SK-N-MC (cell line): ENCODE measurements at regions not wholly inside any gene's neighbourhood (a gene's known extent, or its start where the extent isn't known, plus 50 kb on each side); places are given as distances from the start of the nearest gene placed in this dataset.
"Not testable (repeated sequence)": the region's sequence is repeated elsewhere in the genome, so short reads cannot be mapped to it uniquely, and the experiment has no call there.

Experiments used
- EZH2 ChIP-seq: fragments of 200-600 bp; sonication (generic); IDR thresholded peaks from one replicate; pipeline ENCODE4 v1.6.1; 2017; ENCODE audit warnings: antibody characterized with exemption
- FOXP2 ChIP-seq: optimal IDR thresholded peaks from 2 replicates; pipeline ENCODE3; 2011; ENCODE audit warnings: mild to moderate bottlenecking, moderate library complexity; ENCODE audit not compliant: insufficient read depth; ENCODE audit errors: extremely low read length, control extremely low read depth
- POLR2AphosphoS5 ChIP-seq: IDR thresholded peaks from 2 replicates; pipeline ENCODE4 v1.6.1; 2012; ENCODE audit warnings: mild to moderate bottlenecking, low read depth, low read length, borderline replicate concordance

GRCh38 chr20:20784450-20784849 lies 72.0 kb upstream of the RALGAPA2 start:
- not testable (repeated sequence) for TF ChIP-seq EZH2, POLR2AphosphoS5, FOXP2
